IMR-90 (cell line): ENCODE measurements at regions not wholly inside any gene's neighbourhood (a gene's known extent, or its start where the extent isn't known, plus 50 kb on each side); places are given as distances from the start of the nearest gene placed in this dataset.
A peak's percentile ranks its signal among the peaks of the same experiment; 100 is the strongest.

Experiments
- CEBPB ChIP-seq: IDR thresholded peaks from 2 replicates; pipeline ENCODE4 v1.6.1; 2012; ENCODE audit warnings: low read depth, low read length, improper control_type of control experiment
- CHD1 ChIP-seq: IDR thresholded peaks from 2 replicates; pipeline ENCODE4 v1.6.1; 2012; ENCODE audit warnings: low read depth, low read length, improper control_type of control experiment
- MXI1 ChIP-seq: IDR thresholded peaks from 2 replicates; pipeline ENCODE4 v1.6.1; 2012; ENCODE audit warnings: low read depth, mild to moderate bottlenecking, low read length, moderate library complexity, borderline replicate concordance
- RCOR1 ChIP-seq: IDR thresholded peaks from 2 replicates; pipeline ENCODE4 v1.6.1; 2012; ENCODE audit warnings: mild to moderate bottlenecking, low read length, improper control_type of control experiment; ENCODE audit not compliant: insufficient replicate concordance
- RFX5 ChIP-seq: IDR thresholded peaks from 2 replicates; pipeline ENCODE4 v1.8.0; 2012; ENCODE audit warnings: low read depth, mild to moderate bottlenecking, low read length, moderate library complexity
- USF2 ChIP-seq: fragments of 150-350 bp; IDR thresholded peaks from 2 replicates; pipeline ENCODE4 v1.6.1; 2017; ENCODE audit warnings: mild to moderate bottlenecking, antibody characterized with exemption, low read length, low read depth

- TF ChIP-seq RFX5 (no peak), USF2 (peak; percentile 71), CEBPB (no peak), RCOR1 (no peak), CHD1 (peak; percentile 46; the same call in 1 of the 2 replicates), MXI1 (0 out of 2 replicates have a peak, but pooled peaks have one; percentile 47)
These were observed 129.9 kb downstream of the HFE start (continued) for GRCh38 chr6:26216886-26217713.
